Right kidney (tissue), 1 donor: ENCODE measurements at regions not wholly inside any gene's neighbourhood (a gene's known extent, or its start where the extent isn't known, plus 50 kb on each side); places are given as distances from the start of the nearest gene placed in this dataset.
A peak's percentile ranks its signal among the peaks of the same experiment; 100 is the strongest.

Experiments used
- DNase-seq: peaks from one replicate; pipeline ENCODE4 v3.0.0-alpha.2; 2016

DNA sequence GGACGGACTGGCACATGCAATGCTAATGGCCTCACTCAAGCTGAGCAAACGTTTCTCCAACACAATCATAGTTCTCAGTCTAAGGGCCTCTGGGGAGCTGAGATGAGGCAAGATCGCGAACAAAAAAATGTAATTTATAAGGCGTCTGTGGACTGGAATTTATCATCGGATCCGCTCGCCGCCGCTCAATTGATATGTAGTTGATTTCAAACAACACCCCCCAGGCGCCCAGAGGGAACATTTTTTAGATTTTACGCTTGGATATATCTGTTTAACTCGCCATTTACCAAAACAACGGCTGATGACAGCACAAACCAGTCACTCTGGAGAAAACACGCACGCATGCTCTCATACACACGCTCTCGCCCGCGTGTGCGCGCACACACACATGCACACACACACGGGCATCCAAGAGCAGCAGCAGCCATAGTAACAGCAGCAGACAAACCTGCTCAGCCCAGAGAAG is 335.8 kb downstream of the SMAD2 start:
- DNase-seq: no peak

- DNase-seq: no peak
These were observed 336.6 kb downstream of the SMAD2 start for GRCh38 chr18:47593744-47594472.

GRCh38 chr18:47591429-47591828 is 339.0 kb downstream of the SMAD2 start:
- DNase-seq: no peak

- no peak for DNase-seq
These were observed 336.1 kb upstream of the SKOR2 start for GRCh38 chr18:47587587-47587986.

DNA sequence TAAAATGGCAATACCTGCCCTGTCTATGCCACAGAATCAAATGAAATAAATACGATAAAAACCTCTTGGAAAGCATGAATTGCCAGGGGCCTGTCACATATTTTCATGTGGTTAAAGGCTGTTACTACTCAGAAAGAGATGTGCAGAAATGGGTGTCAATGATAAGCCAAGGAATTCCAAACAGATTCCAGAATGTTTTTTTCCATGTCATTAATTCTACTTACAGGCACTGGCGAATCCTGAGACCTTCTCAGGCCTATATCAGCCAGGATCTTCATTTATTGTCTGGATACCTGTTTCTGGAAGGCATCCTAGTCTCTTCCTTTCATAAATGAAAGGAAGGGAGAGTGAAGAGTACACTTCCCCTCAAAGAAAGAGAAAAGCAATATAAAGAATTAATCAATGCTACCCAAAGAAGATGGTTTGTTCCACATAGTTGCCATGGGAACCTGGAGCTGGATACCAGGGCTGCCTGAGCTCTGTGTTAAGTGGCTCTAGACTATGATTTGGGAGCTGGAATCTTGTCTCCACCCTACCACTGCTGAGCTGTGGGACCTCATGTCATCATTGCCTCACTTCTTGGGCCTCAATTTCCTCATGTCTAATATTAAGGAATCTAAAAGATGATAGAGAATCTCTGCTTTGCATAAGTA is 335.1 kb upstream of the SKOR2 start:
- DNase-seq: no peak

DNA sequence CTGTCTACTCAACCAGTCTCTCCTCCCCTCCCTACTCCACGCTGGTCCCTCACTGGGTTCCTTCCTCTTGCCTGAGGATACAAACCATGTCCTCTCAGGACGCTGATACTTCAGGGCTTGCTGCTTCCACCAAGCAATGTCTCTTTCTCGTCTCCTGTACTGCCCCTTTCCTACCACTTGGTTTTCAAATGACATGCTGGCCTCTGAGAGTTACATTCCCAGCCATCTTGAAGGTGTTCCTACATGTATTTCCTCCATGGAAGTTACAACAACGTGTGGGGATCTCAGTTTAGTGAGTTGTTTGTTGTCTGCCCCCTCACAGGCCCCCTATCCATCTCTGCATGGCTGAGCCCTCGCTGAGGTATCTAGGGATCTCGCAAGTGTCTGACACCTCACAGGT is 334.5 kb upstream of the SKOR2 start:
- no peak for DNase-seq

DNA sequence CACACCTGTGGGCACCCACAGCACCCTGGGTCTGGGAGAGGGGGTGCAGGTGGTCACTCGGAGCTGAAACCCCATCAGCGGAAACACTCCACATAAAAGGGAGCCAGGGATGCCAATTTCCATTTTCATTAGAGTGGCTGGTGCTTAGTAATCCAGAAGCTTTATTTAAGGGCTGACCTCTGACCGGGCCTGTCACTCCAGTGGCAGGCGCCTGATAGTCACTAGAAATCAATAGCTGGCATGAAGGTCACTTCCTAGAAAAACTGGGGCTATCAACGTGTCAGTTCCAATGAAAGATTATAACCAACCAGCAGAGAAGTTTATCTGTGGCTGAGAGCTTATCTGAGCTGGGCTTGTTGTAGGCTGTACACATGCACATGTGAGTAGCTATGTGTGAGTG is 333.7 kb upstream of the SKOR2 start:
- no peak for DNase-seq

DNA sequence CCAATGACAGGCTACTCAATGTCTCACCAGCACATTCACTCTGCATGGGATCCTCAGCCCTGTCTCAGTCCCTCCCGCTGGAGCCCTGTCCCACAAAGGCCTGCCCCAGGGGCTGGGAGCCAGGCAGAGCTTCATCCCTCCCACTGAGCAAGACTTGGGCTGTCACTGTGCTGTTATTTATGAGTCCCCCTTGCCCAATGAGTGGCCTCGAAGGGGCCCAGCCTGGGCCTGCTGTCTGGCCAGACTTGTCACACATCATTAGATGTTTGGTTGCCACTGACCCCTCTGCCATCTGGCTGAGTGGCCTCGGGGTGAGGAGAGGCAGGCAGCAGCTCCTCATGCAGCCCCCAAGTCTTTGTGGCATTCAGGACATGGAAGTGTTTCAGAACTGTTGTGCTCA is 330.6 kb upstream of the SKOR2 start:
- peak; percentile 26 for DNase-seq

- DNase-seq: no peak
These were observed 326.1 kb upstream of the SKOR2 start for GRCh38 chr18:47577520-47577919.

DNA sequence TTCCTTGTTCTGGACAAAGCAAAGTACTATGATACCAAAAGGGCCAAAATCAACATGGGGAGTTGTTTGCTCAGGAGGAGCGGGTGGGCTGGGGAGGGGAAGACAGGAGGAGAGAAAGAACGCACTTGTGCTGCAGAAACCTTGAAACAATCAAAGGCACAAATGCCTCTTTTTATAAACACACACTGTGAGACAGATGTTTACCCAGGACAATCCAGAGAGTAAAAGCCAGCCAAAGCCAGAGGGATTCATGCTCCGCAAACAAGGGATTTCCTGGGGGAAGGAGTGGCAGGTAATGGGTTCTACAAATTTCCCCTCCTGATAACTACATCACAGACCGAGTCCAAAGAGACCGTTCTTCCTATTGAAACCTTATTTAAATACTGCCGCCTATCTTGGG is 323.5 kb upstream of the SKOR2 start:
- DNase-seq: no peak

GRCh38 chr18:47571957-47572356 is 320.5 kb upstream of the SKOR2 start:
- DNase-seq: no peak

DNA sequence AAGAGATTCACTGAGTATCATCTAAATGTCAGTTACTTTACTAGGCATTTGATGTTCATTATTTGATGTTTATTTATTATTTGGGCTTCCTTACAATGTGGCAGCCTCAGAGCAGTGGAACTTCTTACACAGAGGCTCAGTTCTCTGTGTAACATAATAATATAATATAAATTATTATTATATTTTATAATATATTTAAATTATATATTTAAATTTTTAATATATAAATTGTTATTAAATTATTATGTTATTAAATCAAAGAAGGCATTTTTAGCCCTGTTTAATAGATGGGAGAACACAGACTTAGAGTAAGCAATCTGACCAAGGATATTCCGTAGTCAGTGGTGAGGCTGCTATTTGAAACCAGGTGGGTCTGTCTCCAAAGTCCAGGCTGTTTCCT is 315.3 kb upstream of the SKOR2 start:
- no peak for DNase-seq

DNA sequence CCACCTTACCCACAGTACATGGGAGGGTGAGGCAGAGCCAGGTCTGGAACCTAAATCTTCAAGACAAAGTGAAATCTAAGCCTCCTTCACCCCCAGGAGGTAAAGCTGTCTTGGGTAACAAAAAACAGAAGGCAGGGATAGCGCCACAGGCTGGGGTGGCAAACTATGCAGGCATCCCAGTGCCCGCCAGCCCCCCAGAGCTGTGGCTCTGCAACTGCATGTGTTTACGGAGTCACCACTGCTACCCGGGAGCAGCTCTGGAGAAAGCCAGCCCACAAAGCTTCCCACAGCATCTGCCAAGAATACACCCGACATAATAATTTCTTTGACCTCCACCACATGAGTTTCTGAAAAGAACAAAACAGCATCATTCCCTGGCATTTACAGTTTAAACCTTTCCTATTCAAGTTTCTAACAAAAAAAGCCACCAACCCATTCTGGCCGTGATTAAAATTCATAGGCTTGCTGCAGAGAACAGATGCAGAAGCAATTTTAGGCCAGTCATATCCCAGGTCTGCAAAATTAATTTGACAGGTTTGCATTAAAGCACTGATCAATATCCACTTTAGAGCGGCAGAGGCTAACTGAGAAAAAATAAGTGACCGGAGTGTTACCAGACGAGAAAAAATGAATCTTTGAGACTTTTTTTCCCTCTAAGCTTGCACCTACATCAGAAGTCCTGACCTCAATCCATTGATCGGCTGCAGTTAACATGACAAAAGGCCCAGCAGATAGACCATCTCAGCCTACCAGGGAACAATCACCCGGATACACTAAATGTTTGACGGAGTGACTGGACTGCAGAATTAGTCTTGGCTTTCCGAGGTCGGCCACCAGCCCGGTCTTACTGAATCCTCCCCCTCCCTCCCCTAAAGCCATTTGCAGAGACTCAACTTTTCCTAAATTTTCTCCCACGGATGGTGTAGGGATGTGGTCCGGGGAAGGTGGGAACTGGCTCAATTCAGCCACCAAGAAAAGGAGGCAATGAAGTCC is 309.6 kb upstream of the SKOR2 start:
- no peak for DNase-seq

- no peak for DNase-seq
These were observed 306.8 kb upstream of the SKOR2 start for GRCh38 chr18:47558110-47558750.

DNA sequence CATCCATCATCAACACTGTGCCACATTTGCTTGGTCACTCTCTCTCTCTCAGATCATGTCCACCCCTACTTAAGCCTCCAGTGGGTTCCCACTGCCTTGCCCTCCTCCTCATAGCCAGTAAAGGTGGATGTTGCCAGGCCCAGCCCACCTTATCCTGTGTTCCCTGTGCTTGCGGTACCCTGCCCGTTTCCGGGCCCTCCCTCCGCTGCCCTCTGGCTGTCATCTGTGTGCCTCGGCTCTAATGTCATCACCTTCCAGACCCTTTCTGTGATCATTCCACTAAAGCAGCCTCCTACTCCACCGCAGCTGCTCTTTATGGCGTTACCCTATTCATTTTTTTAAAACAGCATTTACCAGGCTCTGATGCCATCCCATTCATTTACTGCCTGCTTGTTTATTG is 305.7 kb upstream of the SKOR2 start:
- no peak for DNase-seq

DNA sequence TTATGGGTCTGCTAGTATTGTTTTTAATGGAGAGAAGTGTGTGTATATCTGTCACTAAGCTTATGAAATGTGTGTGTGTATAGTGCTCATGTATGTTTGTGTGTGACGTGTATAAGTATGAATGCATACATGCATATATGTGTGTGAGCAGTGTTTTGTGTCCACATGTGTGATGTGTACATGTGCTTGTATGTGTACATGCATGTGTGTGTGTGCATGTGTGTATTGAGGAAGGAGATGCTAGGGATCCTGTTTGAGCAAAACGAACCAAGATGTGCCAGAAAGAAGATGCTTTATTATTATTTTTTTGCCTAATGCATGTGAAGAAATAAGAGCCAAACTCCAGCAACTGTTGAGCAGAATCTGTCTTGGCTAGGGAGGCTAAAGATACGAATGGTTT is 301.3 kb upstream of the SKOR2 start:
- DNase-seq: no peak

DNA sequence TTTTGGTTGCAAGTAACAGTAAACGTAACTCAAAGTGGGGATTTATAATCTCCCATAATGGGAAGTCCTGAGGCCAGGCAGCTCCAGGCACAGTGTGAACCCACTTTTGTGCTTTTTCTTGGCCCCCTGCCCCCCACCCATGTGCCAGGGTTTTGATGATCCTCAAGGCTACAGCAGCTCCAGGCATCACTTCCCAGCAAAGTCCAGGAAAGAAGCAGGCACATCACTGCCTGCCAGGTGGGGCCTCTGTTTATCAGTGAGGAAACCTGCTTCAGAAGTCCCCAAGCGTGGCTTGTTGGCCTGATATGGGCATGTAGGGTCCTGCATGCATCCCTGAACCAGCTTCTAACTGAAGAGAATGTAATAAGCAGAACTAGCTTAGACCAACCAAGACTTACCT is 299.2 kb upstream of the SKOR2 start:
- no peak for DNase-seq

DNA sequence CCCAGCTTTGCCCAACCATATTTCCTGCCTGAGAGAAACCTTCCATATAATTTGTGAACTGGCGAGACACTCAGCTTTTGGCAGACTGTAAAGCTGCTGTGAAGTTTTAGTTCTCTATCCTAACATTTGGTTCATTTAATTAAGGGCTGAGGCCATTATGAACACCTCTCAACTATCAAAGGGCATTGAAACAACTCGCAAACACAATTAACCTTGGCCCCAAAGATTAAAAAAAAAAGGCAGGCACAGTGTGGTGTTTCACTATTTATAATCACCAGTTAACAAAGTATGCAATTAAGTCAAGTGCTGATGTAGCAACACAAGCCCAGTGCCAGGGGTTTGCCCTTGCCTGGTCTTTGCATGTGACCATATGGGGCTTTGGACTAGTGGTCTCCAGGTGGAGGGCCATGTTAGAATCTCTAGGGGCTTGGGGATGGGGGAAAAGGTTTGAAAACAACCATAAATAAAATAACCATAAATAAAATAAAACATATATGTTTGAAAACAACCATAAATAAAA is 297.6 kb upstream of the SKOR2 start:
- no peak for DNase-seq

- no peak for DNase-seq
These were observed 296.2 kb upstream of the SKOR2 start for GRCh38 chr18:47547539-47548202.

DNA sequence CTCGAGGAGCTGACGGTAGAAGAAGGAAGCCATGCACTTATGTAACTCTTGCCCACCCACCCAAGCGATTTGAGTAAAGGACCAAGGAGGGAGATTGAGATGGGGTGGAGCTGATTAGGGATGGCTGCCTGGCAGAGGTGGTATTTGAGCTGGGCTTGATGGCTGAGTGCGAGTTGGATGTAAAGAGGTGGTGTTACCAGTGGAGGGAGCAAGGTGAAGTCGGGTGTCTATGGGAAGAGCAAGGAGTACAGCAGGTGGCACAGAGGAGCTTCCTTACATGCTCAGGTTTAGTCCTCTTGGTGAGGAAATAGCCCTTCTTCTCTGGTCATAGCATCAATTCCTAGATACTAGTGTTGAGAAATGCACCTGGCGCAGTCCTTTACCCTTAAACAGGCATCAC is 294.2 kb upstream of the SKOR2 start:
- DNase-seq: no peak

DNA sequence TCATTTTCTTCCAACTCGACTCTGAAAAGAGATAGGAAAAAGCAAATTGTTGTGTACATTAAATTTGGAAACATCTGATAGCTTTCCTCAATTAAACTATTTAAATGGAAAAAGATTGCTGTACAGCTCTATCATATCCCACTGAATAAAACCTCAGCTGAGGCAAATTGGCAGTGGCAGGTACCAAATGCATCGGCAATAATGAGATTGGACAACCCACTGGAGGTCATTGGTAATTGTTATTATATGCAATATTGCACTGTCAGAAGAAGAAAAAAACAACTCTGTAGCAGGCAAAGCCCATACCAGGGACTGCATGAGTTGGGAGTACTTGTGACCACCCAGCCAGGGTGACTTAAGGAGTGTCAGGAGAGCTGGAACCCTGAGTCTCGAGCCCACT is 291.6 kb upstream of the SKOR2 start:
- DNase-seq: no peak

DNA sequence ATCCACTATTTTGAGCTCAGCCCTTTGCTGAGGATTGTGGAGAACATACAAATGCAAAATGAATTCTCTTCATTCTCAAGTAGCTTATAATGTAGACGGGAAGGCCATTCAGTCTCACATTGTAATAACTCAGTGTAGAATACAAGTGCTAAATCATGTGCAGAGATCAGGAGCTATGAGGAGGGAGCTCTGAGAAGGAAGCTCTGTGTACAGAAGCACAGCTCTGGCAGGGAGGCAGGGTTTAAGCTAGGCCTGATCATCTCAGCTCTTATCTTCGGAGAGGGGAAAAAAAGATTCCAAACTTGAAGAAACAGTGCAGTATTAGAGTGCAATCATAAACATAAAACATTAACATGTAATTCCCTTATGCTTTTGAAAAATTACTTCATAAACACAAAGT is 291.1 kb upstream of the SKOR2 start:
- DNase-seq: no peak
